WTC11 (cell line): ENCODE measurements at regions not wholly inside any gene's neighbourhood (a gene's known extent, or its start where the extent isn't known, plus 50 kb on each side); places are given as distances from the start of the nearest gene placed in this dataset.

ENCODE experiments used
- ATAC-seq: fragments of 200-7000 bp; cut with Tn5 transposase; 2 replicates; pipeline ENCODE4 v1.10.0; 2021; ENCODE audit warnings: mild to moderate bottlenecking, moderate library complexity
- CTCF ChIA-PET: fragments of 300-600 bp; sonication (Branson Sonifier 250); formaldehyde crosslinking; loops from one replicate; lab custom pipeline; 2021; ENCODE audit warnings: antibody characterized with exemption; lab: Charles Lee
- POLR2A ChIA-PET: fragments of 350-600 bp; sonication (Branson Sonifier 250); formaldehyde crosslinking; loops from one replicate; lab custom pipeline; 2021; ENCODE audit warnings: antibody characterized with exemption; lab: Charles Lee
- DNase-seq: peaks from one replicate; pipeline ENCODE4 v3.0.0; 2021; ENCODE audit warnings: low spot score
- H3K27ac Mint-ChIP-seq: 2 replicates; pipeline ENCODE4 v1.8.0; 2021; ENCODE audit warnings: mixed read lengths
- H3K27me3 Mint-ChIP-seq: 2 replicates; pipeline ENCODE4 v1.8.0; 2021; ENCODE audit warnings: low read depth, mild to moderate bottlenecking, moderate library complexity, mixed read lengths
- H3K36me3 Mint-ChIP-seq: 2 replicates; pipeline ENCODE4 v1.8.0; 2021; ENCODE audit warnings: mixed read lengths
- H3K4me1 Mint-ChIP-seq: 2 replicates; pipeline ENCODE4 v1.8.0; 2022; ENCODE audit warnings: mixed read lengths
- H3K4me3 Mint-ChIP-seq: 2 replicates; pipeline ENCODE4 v1.8.0; 2021; ENCODE audit warnings: mild to moderate bottlenecking, moderate library complexity, mixed read lengths
- H3K9me3 Mint-ChIP-seq: 2 replicates; pipeline ENCODE4 v1.8.0; 2021; ENCODE audit warnings: mixed read lengths
- CBFB ChIP-seq: sonication (generic); formaldehyde crosslinking; IDR thresholded peaks from 2 replicates; pipeline ENCODE4 v1.8.1; 2022; ENCODE audit warnings: mild to moderate bottlenecking, low read depth, missing genetic modification reagents
- FOXK1 ChIP-seq: sonication (generic); formaldehyde crosslinking; IDR thresholded peaks from 2 replicates; pipeline ENCODE4 v1.8.0; 2022; ENCODE audit warnings: mild to moderate bottlenecking, moderate library complexity, missing genetic modification reagents
- JUN ChIP-seq: sonication (generic); formaldehyde crosslinking; IDR thresholded peaks from 2 replicates; pipeline ENCODE4 v1.8.0; 2023; ENCODE audit warnings: mild to moderate bottlenecking, missing genetic modification reagents
- RELA ChIP-seq: sonication (generic); formaldehyde crosslinking; IDR thresholded peaks from 2 replicates; pipeline ENCODE4 v1.8.1; 2022; ENCODE audit warnings: missing genetic modification reagents, mild to moderate bottlenecking, borderline replicate concordance
- SMAD3 ChIP-seq: sonication (generic); formaldehyde crosslinking; IDR thresholded peaks from 2 replicates; pipeline ENCODE4 v1.8.0; 2022; ENCODE audit warnings: missing genetic modification reagents, mild to moderate bottlenecking, borderline replicate concordance
- SMAD4 ChIP-seq: sonication (generic); formaldehyde crosslinking; IDR thresholded peaks from 2 replicates; pipeline ENCODE4 v1.8.0; 2022; ENCODE audit warnings: mild to moderate bottlenecking, missing genetic modification reagents
- TCF7 ChIP-seq: sonication (generic); formaldehyde crosslinking; IDR thresholded peaks from 2 replicates; pipeline ENCODE4 v1.8.0; 2022; ENCODE audit warnings: mild to moderate bottlenecking, low read depth, missing genetic modification reagents, moderate library complexity
- ZNF317 ChIP-seq: sonication (generic); formaldehyde crosslinking; IDR thresholded peaks from 2 replicates; pipeline ENCODE4 v1.8.1; 2023; ENCODE audit warnings: low read depth, mild to moderate bottlenecking, moderate library complexity, missing genetic modification reagents, borderline replicate concordance
- ZNF671 ChIP-seq: fragments of 250-450 bp; sonication (Bioruptor Pico); IDR thresholded peaks from 2 replicates; pipeline ENCODE4 v1.8.0; 2021; ENCODE audit warnings: mild to moderate bottlenecking
- TF ChIP-seq, protein P1 (sequence below): sonication (generic); formaldehyde crosslinking; IDR thresholded peaks from 2 replicates; pipeline ENCODE4 v1.8.1; 2022; ENCODE audit warnings: mild to moderate bottlenecking, missing genetic modification reagents, moderate library complexity, borderline replicate concordance
- TF ChIP-seq, protein P2 (sequence below): sonication (generic); formaldehyde crosslinking; IDR thresholded peaks from 2 replicates; pipeline ENCODE4 v1.8.1; 2023; ENCODE audit warnings: mild to moderate bottlenecking, missing genetic modification reagents, moderate library complexity
- TF ChIP-seq, protein P3 (sequence below): fragments of 250-450 bp; sonication (Bioruptor Pico); conservative IDR thresholded peaks from 2 replicates; pipeline ENCODE4 v1.9.0; 2021; ENCODE audit warnings: mild to moderate bottlenecking
- TF ChIP-seq, protein P4 (sequence below): fragments of 200-600 bp; IDR thresholded peaks from 2 replicates; pipeline ENCODE4 v1.8.0; 2022; ENCODE audit warnings: antibody characterized with exemption
- TF ChIP-seq, protein P5 (sequence below): sonication (generic); formaldehyde crosslinking; IDR thresholded peaks from 2 replicates; pipeline ENCODE4 v1.8.1; 2022; ENCODE audit warnings: low read depth, missing genetic modification reagents, borderline replicate concordance
- TF ChIP-seq, protein P6 (sequence below): sonication (generic); formaldehyde crosslinking; IDR thresholded peaks from 2 replicates; pipeline ENCODE4 v1.8.0; 2023; ENCODE audit warnings: mild to moderate bottlenecking, missing genetic modification reagents

DNA sequence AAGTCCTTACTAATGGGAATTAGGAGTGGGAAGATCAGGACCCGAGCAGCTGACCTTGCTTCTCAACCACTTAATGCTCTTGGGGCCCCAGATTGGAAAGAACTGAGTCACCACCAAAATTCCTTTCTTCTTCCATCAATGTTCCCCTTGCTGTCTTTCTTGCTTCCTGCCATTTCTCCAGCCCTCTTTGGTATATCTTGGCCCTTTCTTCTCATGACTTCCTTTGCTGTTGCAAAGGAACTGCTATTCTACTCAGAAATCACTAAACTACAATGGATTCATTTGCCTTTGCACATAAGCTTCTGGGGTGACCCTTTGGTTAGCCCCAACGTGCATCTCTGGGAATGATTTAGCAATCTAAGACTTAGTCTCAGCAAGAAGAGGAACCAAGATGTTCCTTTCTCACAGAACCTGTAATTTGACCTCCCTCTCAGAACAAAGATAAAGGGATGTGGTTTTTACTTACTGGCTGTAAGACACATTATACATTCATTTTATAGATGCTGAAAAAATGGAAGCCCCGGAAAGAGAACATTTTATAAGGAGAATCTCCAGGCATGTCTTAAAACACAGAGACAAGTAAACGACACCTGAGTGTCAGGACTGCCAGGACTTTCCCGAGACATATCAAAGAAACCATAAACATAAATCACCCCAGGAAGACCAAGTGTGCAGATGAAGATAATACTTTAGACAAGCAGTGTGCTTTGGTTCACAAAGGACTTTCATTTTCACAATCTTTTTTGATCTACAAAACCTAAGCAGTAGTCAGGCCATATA, 99.0 kb upstream of the TNFAIP3 start:
- ChIA-PET CTCF (no interaction called here), POLR2A (no interaction called here)
- H3K27ac Mint-ChIP-seq, result no peak overlapping the region
- DNase-seq (no peak), ATAC-seq (no peak)
- H3K4me3 Mint-ChIP-seq, result no peak overlapping the region
- TF ChIP-seq JUN (CRISPR knock-in tag) (no peak), SMAD3 (CRISPR knock-in tag) (no peak), ZNF317 (CRISPR knock-in tag) (no peak), SMAD4 (no peak), FOXK1 (CRISPR knock-in tag) (no peak), RELA (CRISPR knock-in tag) (no peak), ZNF671 (CRISPR knock-in tag) (no peak), CBFB (no peak), TCF7 (no peak)
- TF ChIP-seq, protein P1, sequence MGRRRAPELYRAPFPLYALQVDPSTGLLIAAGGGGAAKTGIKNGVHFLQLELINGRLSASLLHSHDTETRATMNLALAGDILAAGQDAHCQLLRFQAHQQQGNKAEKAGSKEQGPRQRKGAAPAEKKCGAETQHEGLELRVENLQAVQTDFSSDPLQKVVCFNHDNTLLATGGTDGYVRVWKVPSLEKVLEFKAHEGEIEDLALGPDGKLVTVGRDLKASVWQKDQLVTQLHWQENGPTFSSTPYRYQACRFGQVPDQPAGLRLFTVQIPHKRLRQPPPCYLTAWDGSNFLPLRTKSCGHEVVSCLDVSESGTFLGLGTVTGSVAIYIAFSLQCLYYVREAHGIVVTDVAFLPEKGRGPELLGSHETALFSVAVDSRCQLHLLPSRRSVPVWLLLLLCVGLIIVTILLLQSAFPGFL (CRISPR knock-in tag), result no peak
- TF ChIP-seq, protein P2, sequence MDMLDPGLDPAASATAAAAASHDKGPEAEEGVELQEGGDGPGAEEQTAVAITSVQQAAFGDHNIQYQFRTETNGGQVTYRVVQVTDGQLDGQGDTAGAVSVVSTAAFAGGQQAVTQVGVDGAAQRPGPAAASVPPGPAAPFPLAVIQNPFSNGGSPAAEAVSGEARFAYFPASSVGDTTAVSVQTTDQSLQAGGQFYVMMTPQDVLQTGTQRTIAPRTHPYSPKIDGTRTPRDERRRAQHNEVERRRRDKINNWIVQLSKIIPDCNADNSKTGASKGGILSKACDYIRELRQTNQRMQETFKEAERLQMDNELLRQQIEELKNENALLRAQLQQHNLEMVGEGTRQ, result no peak
- TF ChIP-seq, protein P3, sequence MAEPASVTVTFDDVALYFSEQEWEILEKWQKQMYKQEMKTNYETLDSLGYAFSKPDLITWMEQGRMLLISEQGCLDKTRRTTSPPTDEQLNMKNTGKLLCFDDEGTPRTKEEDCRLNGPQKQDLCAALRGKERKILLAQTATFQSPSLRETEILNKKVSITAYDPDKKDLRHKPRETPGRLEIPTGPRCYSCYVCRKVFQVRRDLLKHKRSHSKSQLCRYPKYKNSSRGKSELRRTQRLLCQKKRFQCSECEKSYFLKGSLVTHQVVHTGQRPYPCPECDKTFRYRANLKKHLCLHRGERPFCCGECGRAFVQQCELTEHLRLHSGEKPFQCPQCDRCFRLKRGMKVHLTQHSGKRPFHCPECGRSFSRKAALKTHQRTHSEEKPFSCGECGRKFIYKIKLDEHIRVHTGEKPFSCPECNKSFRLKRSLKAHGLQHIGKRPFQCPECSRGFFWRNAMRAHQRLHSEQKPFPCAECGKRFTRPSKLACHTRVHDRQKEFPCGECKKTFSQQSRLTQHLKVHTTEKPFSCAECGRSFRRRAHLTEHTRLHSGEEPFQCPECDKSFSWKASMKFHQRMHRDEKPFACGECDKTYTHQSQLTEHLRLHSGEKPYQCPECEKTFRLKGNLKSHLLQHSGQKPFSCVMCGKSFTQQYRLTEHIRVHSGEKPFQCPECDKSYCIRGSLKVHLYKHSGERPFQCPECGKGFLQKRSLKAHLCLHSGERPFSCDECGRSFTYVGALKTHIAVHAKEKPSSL, result no peak
- TF ChIP-seq, protein P4, sequence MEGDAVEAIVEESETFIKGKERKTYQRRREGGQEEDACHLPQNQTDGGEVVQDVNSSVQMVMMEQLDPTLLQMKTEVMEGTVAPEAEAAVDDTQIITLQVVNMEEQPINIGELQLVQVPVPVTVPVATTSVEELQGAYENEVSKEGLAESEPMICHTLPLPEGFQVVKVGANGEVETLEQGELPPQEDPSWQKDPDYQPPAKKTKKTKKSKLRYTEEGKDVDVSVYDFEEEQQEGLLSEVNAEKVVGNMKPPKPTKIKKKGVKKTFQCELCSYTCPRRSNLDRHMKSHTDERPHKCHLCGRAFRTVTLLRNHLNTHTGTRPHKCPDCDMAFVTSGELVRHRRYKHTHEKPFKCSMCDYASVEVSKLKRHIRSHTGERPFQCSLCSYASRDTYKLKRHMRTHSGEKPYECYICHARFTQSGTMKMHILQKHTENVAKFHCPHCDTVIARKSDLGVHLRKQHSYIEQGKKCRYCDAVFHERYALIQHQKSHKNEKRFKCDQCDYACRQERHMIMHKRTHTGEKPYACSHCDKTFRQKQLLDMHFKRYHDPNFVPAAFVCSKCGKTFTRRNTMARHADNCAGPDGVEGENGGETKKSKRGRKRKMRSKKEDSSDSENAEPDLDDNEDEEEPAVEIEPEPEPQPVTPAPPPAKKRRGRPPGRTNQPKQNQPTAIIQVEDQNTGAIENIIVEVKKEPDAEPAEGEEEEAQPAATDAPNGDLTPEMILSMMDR, result no peak
- TF ChIP-seq, protein P5, sequence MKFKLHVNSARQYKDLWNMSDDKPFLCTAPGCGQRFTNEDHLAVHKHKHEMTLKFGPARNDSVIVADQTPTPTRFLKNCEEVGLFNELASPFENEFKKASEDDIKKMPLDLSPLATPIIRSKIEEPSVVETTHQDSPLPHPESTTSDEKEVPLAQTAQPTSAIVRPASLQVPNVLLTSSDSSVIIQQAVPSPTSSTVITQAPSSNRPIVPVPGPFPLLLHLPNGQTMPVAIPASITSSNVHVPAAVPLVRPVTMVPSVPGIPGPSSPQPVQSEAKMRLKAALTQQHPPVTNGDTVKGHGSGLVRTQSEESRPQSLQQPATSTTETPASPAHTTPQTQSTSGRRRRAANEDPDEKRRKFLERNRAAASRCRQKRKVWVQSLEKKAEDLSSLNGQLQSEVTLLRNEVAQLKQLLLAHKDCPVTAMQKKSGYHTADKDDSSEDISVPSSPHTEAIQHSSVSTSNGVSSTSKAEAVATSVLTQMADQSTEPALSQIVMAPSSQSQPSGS (CRISPR knock-in tag), result no peak
- TF ChIP-seq, protein P6, sequence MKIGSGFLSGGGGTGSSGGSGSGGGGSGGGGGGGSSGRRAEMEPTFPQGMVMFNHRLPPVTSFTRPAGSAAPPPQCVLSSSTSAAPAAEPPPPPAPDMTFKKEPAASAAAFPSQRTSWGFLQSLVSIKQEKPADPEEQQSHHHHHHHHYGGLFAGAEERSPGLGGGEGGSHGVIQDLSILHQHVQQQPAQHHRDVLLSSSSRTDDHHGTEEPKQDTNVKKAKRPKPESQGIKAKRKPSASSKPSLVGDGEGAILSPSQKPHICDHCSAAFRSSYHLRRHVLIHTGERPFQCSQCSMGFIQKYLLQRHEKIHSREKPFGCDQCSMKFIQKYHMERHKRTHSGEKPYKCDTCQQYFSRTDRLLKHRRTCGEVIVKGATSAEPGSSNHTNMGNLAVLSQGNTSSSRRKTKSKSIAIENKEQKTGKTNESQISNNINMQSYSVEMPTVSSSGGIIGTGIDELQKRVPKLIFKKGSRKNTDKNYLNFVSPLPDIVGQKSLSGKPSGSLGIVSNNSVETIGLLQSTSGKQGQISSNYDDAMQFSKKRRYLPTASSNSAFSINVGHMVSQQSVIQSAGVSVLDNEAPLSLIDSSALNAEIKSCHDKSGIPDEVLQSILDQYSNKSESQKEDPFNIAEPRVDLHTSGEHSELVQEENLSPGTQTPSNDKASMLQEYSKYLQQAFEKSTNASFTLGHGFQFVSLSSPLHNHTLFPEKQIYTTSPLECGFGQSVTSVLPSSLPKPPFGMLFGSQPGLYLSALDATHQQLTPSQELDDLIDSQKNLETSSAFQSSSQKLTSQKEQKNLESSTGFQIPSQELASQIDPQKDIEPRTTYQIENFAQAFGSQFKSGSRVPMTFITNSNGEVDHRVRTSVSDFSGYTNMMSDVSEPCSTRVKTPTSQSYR (CRISPR knock-in tag), result no peak
- peaks cover 2% of the 10 kb centered on the region; the same call in 1 of the 2 replicates for H3K4me1 Mint-ChIP-seq
- H3K36me3 Mint-ChIP-seq, result no peaks in the 10 kb centered on the region
- H3K27me3 Mint-ChIP-seq, result peaks cover 2% of the 10 kb centered on the region; the same call in 1 of the 2 replicates
- peaks cover 11% of the 10 kb centered on the region for H3K9me3 Mint-ChIP-seq
